Left ventricle myocardium inferior (tissue), 1 donor: ENCODE measurements at regions not wholly inside any gene's neighbourhood (a gene's known extent, or its start where the extent isn't known, plus 50 kb on each side); places are given as distances from the start of the nearest gene placed in this dataset.

ENCODE experiments used
- DNase-seq: peaks from one replicate; pipeline ENCODE4 v3.0.0-alpha.2; 2020
- H3K27ac ChIP-seq: fragments of 200-600 bp; replicated peaks from 2 replicates; pipeline ENCODE4 v1.8.0; 2021
- H3K27me3 ChIP-seq: fragments of 200-600 bp; 2 replicates; pipeline ENCODE4 v1.8.0; 2021; ENCODE audit warnings: low read depth
- H3K36me3 ChIP-seq: fragments of 200-600 bp; 2 replicates; pipeline ENCODE4 v1.8.0; 2021
- H3K4me1 ChIP-seq: fragments of 200-600 bp; 2 replicates; pipeline ENCODE4 v1.8.0; 2021
- H3K4me3 ChIP-seq: fragments of 200-600 bp; 2 replicates; pipeline ENCODE4 v1.8.0; 2021; ENCODE audit warnings: mild to moderate bottlenecking, moderate library complexity
- H3K9me3 ChIP-seq: fragments of 200-600 bp; replicated peaks from 2 replicates; pipeline ENCODE4 v1.8.0; 2021
- CTCF ChIP-seq: fragments of 200-600 bp; IDR thresholded peaks from 2 replicates; pipeline ENCODE4 v1.8.0; 2021; ENCODE audit warnings: antibody characterized with exemption, mild to moderate bottlenecking, borderline replicate concordance
- intact Hi-C: fragments of 100-400 bp; cut with micrococcal nuclease; formaldehyde crosslinking; loops from one replicate; pipeline ENCODE4 v1.11.0; 2022
- donor health status: DM: no; HTN: yes; CAD: no; lungs with severe emphysema.

DNA sequence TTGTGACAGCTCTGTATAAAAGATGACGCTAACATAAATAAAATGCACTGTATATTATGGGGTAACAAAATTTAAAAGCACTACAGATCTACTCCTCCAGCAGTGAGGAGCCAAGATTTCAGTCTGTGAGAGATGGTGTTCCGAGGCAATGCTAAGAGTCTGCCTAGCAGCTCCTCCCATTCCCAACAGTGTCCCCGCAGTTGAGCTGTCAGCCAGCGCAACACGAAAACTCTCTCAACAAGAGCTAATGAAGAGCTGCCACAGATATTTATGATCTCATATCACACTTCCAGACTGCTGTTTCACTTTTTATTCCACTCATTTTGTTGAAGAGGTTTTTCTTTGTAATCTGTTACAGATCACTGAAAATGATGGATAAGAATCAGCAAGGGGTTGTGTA is 53.9 kb upstream of the ESRRG start:
- intact Hi-C loops = no loop called here
- no peak overlapping the region for H3K27ac ChIP-seq
- H3K27me3 ChIP-seq = no peaks in the 10 kb centered on the region
- no peaks in the 10 kb centered on the region for H3K36me3 ChIP-seq
- no peak for DNase-seq
- H3K4me3 ChIP-seq = no peak overlapping the region
- no peak for TF ChIP-seq CTCF
- H3K4me1 ChIP-seq = peaks cover 7% of the 10 kb centered on the region
- H3K9me3 ChIP-seq = no peaks in the 10 kb centered on the region
